Breast epithelium (tissue), 4 donors: ENCODE measurements at regions not wholly inside any gene's neighbourhood (a gene's known extent, or its start where the extent isn't known, plus 50 kb on each side); places are given as distances from the start of the nearest gene placed in this dataset.

ENCODE experiments used
- DNase-seq, 2 donors: peaks; one replicate each; pipeline ENCODE4 v3.0.0-alpha.2; 2019; ENCODE audit warnings: low spot score in 2 of 2
- H3K27ac ChIP-seq, 2 donors: fragments of 200-600 bp; sonication (generic) in 1 of 2; one replicate each; pipeline ENCODE4 v1.5.1; 2016 to 2019; ENCODE audit warnings: mild to moderate bottlenecking in 1 of 2
- H3K27me3 ChIP-seq, 2 donors: fragments of 200-600 bp; sonication (generic) in 1 of 2; one replicate each; pipeline versions ENCODE4 v1.5.1 to v1.6.0; 2017 to 2019; ENCODE audit warnings: control low read depth in 1 of 2, mild to moderate bottlenecking in 1 of 2
- H3K36me3 ChIP-seq: fragments of 200-600 bp; one replicate; pipeline ENCODE4 v1.5.1; 2019
- H3K4me1 ChIP-seq, 2 donors: fragments of 200-600 bp; sonication (generic); one replicate each; pipeline ENCODE4 v1.5.1; 2016 to 2019; ENCODE audit warnings: control low read depth in 1 of 2
- H3K4me3 ChIP-seq, 3 donors: fragments of 200-600 bp; sonication (generic); 1 replicate in 2 of 3; 2 replicates in 1 of 3; pipeline ENCODE4 v1.5.1; 2016 to 2019; ENCODE audit warnings: mild to moderate bottlenecking in 3 of 3, moderate library complexity in 2 of 3
- H3K9me3 ChIP-seq, 2 donors: fragments of 200-600 bp; sonication (generic) in 1 of 2; one replicate each; pipeline ENCODE4 v1.5.1; 2016 to 2019; ENCODE audit warnings: control low read depth in 1 of 2
- CTCF ChIP-seq, 3 donors: fragments of 450-650 bp; IDR thresholded peaks; one replicate each; pipeline ENCODE4 v1.5.1; 2016 to 2017; ENCODE audit warnings: antibody characterized with exemption in 3 of 3, mild to moderate bottlenecking in 3 of 3, moderate library complexity in 3 of 3
- POLR2A ChIP-seq: fragments of 450-650 bp; IDR thresholded peaks from one replicate; pipeline ENCODE4 v1.6.1; 2016; ENCODE audit warnings: antibody characterized with exemption, mild to moderate bottlenecking, moderate library complexity
- POLR2AphosphoS5 ChIP-seq, 3 donors: sonication (generic); formaldehyde crosslinking; IDR thresholded peaks; one replicate each; pipeline ENCODE4 v1.6.1; 2017; ENCODE audit warnings: antibody characterized with exemption in 3 of 3
- intact Hi-C: fragments of 100-400 bp; cut with DNase I; formaldehyde crosslinking; loops from one replicate; pipeline ENCODE4 v1.15.1; 2023; ENCODE audit warnings: low total_unique reads

DNA sequence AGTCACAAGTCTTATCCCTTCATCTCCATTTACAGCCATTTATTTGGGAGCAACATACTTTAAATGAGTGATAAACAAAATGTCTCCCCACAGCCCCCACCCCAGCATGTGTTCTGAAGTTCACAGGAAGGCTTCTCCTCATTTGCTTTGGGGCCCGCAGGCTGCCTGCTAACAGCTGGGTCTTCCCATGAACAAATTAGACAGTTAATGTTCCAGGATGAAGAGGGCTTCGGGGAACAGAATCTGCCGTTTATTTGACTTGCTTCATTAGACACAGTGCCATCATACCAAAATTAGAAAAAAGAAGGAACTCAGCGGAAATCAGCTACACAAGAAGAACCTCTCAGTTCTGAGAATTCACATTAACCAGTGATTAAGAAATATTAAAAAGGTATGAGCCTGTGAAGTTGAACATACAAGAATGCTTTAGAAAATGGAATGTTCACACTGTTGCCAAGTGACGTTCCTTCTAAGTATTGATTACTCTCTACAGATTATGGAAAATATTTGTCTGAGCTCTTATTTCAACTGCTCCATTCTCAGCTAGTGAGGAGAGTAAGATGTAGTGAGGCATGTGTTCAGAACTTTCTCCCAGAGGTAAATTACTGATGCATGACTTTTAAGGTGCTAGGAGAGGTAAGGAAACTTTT is 107.5 kb upstream of the THBS1 start:
- intact Hi-C loops, result no loop called here
- Histone ChIP-seq H3K4me1 (no peaks in the 10 kb centered on the region), H3K27me3 (no peaks in the 10 kb centered on the region), H3K4me3 (no peak overlapping the region), H3K27ac (peak overlapping the region; percentile 77 to 90), H3K36me3 (no peaks in the 10 kb centered on the region), H3K9me3 (no peaks in the 10 kb centered on the region)
- TF ChIP-seq POLR2AphosphoS5 (IDR thresholded peaks at IDR 0.05) (no peak), POLR2A (no peak), CTCF (IDR thresholded peaks at IDR 0.05) (no peak)
- DNase-seq, result no peak

DNA sequence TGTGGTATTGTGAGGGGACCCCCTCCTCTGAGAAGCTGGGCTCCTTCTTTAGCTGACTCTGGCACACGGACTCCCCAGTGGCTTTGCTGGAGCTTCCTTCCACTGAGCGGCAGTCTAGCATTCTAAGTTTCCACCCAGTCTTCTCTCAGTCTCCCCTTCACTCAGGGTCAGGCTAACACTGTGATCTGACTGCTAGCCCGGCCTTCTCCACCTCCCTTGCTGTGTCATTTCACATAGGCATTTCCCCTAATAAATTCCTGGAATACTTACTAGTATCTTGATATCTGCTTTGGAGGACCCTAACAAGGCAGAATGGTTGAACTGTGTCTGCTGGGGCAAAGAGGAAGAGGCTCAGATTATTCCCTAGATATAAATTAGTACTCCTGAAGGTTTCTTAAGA is 106.2 kb upstream of the THBS1 start:
- H3K36me3 ChIP-seq, result no peaks in the 10 kb centered on the region
- intact Hi-C loops, result no loop called here
- H3K9me3 ChIP-seq, result no peaks in the 10 kb centered on the region
- no peaks in the 10 kb centered on the region for H3K27me3 ChIP-seq
- no peaks in the 10 kb centered on the region for H3K4me1 ChIP-seq
- DNase-seq, result no peak
- no peak overlapping the region for H3K4me3 ChIP-seq
- TF ChIP-seq POLR2AphosphoS5 (IDR thresholded peaks at IDR 0.05), result no peak
- TF ChIP-seq CTCF (IDR thresholded peaks at IDR 0.05), result no peak
- peak overlapping the region in 1 of 2 donors; percentile 90 for H3K27ac ChIP-seq

- Histone ChIP-seq H3K4me3 (no peak overlapping the region), H3K4me1 (no peaks in the 10 kb centered on the region), H3K27ac (no peak overlapping the region), H3K9me3 (no peaks in the 10 kb centered on the region), H3K27me3 (no peaks in the 10 kb centered on the region), H3K36me3 (no peaks in the 10 kb centered on the region)
- no peak for TF ChIP-seq CTCF (IDR thresholded peaks at IDR 0.05)
- TF ChIP-seq POLR2AphosphoS5 (IDR thresholded peaks at IDR 0.05), result no peak
- no peak for TF ChIP-seq POLR2A
- DNase-seq, result no peak
- intact Hi-C loops, result no loop called here
These were observed 101.9 kb upstream of the THBS1 start for GRCh38 chr15:39478996-39479395.

DNA sequence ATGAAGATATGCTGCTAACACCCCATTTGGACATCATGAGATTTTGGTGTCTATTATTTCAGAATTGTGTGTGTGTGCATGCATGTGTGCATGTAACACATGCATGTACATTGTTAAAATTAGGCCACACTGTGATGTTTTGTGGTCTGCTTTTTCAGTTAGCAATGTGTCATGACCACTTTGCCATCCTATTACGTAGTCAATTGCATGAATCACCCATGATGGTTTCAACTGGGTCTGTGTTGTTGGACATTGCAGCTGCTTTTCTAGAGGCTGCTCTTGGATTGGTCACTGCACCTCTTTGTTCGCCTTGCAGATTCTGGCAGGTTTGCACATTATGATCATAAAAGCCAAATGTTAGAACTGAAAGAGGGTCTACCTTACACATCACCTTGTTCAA is 101.0 kb upstream of the THBS1 start:
- Histone ChIP-seq H3K9me3 (no peaks in the 10 kb centered on the region), H3K27me3 (no peaks in the 10 kb centered on the region), H3K36me3 (no peaks in the 10 kb centered on the region), H3K27ac (no peak overlapping the region), H3K4me3 (no peak overlapping the region), H3K4me1 (no peaks in the 10 kb centered on the region)
- TF ChIP-seq CTCF (IDR thresholded peaks at IDR 0.05), result no peak
- TF ChIP-seq POLR2A, result no peak
- no peak for TF ChIP-seq POLR2AphosphoS5 (IDR thresholded peaks at IDR 0.05)
- no peak for DNase-seq
- intact Hi-C loops, result no loop called here

DNA sequence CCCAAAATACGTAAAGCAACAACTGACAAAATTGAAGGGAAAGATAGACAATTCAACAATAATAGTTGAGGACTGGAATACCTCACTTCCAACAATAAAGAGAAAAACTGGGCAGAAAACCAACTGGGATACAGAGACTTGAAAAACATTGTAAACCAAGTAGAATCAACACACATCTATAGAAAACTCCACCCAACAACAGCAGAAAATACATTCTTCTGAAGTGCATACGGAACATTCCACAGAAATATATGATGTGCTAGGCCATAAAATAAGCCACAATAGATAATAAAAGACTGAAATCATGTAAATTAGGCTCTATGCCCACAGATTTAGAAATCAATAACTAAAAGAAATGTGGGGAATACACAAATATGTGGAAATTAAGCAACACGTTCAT is 98.4 kb upstream of the THBS1 start:
- DNase-seq, result no peak
- Histone ChIP-seq H3K4me3 (no peak overlapping the region), H3K36me3 (no peaks in the 10 kb centered on the region), H3K27me3 (no peaks in the 10 kb centered on the region), H3K27ac (no peak overlapping the region), H3K9me3 (no peaks in the 10 kb centered on the region), H3K4me1 (no peaks in the 10 kb centered on the region)
- intact Hi-C loops, result no loop called here
- no peak for TF ChIP-seq POLR2A
